Left ventricle myocardium superior (tissue), 1 donor: ENCODE measurements at regions not wholly inside any gene's neighbourhood (a gene's known extent, or its start where the extent isn't known, plus 50 kb on each side); places are given as distances from the start of the nearest gene placed in this dataset.

ENCODE experiments used
- ATAC-seq: fragments of 200-7000 bp; cut with Tn5 transposase; one replicate; pipeline ENCODE4 v1.9.1; 2020; ENCODE audit warnings: mild to moderate bottlenecking, moderate library complexity
- DNase-seq: peaks from one replicate; pipeline ENCODE4 v3.0.0-alpha.2; 2020
- intact Hi-C: fragments of 100-400 bp; cut with micrococcal nuclease; formaldehyde crosslinking; loops from one replicate; pipeline ENCODE4 v1.11.0; 2022
- donor health status: DM: no; HTN: yes; CAD: no; lungs with severe emphysema.

- intact Hi-C loops: no loop called here
- ATAC-seq (peak; percentile 28), DNase-seq (no peak)
These were observed 605.6 kb upstream of the TEX47 start for GRCh38 chr7:89401099-89401498.

DNA sequence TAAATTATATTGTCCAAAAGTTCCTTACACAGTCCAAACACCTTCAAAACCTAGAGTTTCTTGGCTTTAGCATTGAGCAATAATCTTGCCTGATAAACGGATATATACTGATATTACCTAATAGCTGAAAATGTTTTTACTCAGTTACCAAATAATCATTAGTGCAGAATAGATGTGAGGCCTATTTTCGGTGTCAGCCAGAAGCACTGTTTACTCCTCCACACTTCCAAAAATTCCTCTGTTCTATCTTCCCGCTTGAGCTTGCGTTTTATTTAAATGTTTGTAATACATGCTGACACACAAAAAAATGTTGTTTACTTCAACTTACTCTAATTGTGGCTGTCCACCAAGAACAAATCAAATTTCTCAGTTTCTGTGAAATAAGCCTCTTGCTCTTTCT is 606.2 kb upstream of the TEX47 start:
- ATAC-seq (no peak), DNase-seq (no peak)
- intact Hi-C loops: no loop called here

DNA sequence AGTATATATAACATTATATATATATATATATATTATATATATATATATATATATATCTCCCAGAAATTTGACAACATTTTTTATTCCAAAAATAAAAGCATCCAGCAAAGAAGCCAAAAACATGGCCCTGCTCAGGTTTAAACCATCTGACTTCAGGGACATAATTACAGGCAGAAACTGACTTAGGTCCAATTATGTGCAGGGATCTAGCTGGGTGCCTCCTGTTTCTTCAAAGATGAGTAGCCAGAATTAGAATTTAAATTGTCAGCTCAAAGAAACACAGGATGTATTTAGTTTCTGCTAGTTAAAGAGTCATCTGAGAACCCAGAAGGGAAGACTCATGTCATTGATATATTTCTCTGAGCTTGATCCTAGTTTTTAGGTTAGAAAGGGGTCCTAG is 656.4 kb upstream of the TEX47 start:
- DNase-seq (no peak), ATAC-seq (no peak)
- intact Hi-C loops: no loop called here

DNA sequence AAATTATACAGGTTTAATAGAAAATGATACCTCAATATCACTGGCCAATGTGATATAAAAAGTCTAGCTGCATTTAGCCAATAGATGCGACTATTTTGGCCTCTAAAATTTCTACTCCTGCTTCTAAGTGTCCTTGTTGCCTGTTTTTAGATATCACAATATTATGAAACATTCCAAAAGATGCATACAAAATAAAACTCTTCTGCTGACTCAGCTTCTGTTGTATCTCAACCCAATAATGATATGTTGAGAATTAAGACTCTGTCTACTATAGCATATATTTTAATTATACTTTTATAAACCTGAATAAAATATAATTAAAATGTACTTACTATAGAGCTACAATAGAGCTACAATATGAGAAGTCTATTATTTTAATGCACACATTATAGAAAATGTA is 661.0 kb upstream of the TEX47 start:
- no peak for DNase-seq
- ATAC-seq: no peak
- intact Hi-C loops: no loop called here

DNA sequence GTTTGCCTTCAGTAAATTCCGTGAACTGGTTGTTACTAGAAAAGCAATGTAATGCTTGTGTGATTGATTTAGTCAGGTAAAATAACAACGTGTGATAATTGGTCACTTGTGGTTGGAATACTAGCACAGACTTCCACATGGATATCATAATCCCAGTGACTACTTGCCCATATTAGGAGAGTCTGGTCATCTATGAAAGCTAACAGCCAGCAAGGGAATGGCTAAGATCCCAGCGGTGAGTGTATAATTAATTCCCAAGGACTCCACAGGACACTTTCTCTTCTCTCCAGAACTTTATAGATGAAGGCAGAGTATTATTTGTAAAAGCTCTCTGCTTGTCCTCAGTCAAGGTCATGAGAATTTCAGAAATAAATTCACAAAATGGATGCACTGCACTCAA is 662.6 kb upstream of the TEX47 start:
- intact Hi-C loops: no loop called here
- DNase-seq: no peak
- ATAC-seq: no peak

DNA sequence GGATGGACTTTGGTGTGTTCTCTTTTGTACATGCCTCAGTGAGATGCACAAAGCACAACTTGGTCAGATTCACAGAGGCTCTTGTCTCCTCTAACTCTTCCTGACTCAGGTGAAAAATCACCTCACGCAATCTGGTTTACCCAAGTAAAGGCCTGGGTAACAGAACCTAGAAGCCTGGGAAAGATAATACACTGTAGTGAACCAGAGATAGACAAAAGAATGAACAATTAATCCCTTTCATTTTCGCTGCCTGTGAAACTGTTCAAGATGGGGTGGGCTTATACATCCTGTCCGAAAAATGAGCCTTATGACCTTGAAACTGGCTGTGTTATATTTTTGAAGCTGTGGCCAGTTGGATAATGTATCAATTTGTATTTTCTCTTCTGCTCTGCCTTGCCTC is 678.9 kb upstream of the TEX47 start:
- no peak for ATAC-seq
- intact Hi-C loops: no loop called here
- no peak for DNase-seq

DNA sequence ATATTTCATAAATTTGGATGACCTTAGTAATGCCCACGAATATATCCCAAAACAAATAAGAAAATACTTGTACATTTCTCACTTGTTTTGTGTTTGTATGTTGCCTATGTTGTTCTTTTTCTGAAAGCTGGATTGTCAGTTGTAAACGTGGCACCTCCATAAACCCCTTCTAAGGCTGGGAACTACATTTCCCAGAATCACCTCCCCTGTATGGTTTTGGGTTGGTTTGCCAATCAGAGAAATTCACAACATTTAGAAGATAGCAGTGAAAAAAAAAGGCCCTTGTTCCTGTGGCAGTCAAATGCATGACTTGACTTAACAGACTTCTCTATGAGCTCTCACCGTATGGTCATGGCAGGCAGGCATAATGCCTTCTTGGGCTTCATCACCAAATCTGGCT is 676.3 kb upstream of the STEAP1 start:
- no peak for DNase-seq
- intact Hi-C loops: no loop called here
- ATAC-seq: no peak

DNA sequence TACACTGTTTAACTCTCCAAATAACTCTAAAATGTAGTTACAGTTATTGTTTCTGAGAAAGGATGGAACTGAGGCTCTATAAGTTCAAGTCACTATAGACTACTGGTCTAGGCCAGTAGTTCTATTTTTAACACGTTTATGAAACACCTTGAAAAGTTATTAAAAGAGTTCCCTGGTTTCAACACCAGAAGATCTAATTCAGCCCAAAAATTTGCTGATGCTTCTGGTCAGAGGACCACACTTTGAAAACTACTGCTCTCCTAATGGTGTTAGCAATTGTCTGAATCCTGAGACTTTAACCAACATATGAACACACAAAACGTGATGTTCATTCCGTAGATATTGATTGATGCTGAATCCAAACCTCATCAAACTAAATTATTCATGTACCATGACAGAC is 658.6 kb upstream of the STEAP1 start:
- intact Hi-C loops: no loop called here
- DNase-seq (no peak), ATAC-seq (no peak)

GRCh38 chr7:89500084-89500483 is 654.2 kb upstream of the STEAP1 start:
- DNase-seq (no peak), ATAC-seq (no peak)
- intact Hi-C loops: no loop called here

GRCh38 chr7:89503281-89503680 is 651.0 kb upstream of the STEAP1 start:
- DNase-seq (no peak), ATAC-seq (no peak)
- intact Hi-C loops: no loop called here

DNA sequence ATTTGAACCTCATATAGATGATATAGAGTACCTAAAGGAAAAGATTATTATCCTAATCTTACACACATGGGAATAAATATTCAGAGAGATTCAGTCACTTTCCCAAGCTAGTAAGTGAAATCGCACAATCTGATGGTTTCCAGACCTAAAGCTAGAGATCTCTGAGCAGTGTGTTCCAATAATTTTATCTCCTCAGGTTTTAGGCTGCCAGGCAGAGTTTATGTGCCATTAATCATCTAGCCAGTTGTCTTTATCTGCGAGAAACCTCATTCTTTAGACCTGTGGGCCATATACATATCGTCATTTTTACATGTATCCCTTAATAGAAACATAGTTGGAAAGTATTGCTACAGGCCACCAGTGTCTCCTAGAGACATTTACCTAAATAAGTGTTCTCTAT is 647.2 kb upstream of the STEAP1 start:
- ATAC-seq (no peak), DNase-seq (no peak)
- intact Hi-C loops: no loop called here

DNA sequence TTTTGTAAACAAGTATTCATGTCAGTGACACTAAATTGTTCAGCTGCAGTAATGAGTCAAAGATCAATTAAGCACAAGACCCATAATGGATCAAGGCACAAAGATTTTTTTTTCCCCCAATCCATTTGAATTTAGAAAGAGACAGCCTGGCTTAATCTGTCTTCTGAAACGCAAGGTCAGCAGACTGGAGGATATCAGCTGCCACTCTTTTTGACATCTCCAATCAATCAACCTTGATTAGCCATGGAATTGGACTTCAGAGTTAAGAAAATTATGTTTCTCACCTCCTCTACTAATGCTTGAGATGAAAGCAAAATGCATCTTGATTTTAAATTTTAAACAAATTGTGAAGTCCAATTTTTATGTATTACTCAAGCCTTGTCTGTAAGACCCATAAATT is 642.4 kb upstream of the STEAP1 start:
- ATAC-seq (no peak), DNase-seq (no peak)
- intact Hi-C loops: no loop called here

DNA sequence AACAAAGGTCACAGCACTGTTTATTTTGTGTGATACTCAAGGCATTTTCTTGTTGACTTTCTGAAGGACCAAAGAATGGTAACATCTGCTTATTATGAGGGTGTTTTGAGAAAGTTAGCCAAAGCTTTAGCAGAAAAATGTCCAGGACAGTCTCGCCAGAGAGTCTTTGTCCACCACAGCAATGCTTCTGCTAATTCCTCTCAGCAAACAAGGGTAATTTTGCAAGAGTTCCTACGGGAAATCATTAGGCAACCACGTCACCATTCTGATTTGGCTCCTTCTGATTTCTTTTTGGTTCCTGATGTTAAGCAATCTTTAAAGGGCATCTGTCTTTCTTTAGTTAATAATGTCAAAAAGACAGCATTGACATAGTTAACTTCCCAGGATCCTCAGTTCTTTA is 639.3 kb upstream of the STEAP1 start:
- intact Hi-C loops: no loop called here
- no peak for ATAC-seq
- no peak for DNase-seq

DNA sequence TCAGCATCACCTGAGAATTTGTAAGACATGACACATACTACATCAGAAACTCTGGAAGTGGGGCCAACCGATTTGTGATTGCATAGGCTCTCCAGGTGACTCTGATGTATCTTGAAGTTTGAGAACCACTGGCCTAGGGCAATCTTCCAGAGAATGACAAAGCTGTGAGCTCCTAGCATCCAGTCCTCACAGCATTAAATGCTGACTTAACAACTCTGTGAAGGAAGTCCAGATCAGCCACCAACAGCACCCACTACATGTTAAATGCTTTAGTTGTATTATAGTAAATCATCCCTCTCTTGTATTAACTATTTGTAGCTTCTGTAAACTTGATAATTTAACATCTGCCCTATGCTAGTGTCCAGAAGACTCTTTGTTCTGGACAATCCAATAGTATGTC is 636.5 kb upstream of the STEAP1 start:
- DNase-seq: no peak
- intact Hi-C loops: no loop called here
- ATAC-seq: no peak

DNA sequence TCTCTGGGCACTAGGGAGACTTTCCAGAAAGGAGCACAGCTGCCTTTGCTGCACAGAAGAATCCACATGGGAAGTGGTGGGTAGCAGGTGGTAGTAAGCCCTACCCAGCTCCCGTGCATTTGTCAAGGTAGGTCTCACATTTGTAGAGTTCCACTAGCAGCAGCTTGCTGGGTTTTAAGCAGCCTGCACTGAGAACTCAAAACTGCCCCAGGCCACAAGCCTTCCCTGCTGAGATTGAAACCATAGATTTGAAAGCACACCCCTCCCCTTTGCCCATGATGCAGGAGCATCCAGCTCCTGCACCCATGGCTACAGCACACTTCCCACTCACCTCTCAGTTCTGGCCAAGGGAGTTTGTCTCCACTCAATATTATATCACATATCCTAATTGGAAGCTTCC is 604.5 kb upstream of the STEAP1 start:
- intact Hi-C loops: no loop called here
- DNase-seq (no peak), ATAC-seq (no peak)

DNA sequence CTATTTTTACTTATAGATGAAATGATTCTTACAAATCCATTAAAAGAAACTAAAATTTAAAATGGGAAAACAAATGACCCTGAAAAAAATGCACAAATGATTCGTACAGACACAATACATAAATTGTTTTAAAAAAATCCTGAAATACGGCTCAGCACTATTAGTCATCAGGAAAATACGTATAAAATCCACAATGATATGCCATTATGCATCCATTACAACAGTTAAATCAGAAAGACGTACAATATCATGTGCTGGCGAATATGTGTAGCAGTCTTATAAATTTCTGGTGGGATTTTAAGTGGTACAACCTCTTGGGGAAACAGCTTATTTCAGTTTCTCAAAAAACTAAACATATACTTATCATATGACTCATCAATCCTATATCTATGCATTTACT is 600.1 kb upstream of the STEAP1 start:
- DNase-seq (no peak), ATAC-seq (no peak)
- intact Hi-C loops: no loop called here

DNA sequence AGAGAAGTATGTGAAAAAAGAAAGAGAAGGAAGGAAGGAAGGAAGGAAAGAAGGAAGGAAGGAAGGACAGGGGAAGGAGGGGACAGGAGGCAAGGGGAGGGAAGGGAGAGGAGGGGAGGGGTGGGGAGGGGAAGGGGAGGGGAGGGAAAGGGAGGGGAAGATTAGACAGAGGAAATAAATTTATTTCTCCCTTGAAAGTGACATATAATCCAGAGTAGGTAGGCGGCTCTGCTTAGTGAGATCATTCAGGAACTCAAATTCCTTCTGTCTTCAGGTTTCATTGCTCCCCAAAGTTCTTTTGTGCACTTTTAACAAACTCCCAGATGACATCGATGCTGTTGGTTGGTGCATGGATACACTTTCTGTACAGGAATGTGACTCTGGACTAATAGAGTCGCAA is 594.7 kb upstream of the STEAP1 start:
- intact Hi-C loops: no loop called here
- ATAC-seq: no peak
- DNase-seq: no peak

DNA sequence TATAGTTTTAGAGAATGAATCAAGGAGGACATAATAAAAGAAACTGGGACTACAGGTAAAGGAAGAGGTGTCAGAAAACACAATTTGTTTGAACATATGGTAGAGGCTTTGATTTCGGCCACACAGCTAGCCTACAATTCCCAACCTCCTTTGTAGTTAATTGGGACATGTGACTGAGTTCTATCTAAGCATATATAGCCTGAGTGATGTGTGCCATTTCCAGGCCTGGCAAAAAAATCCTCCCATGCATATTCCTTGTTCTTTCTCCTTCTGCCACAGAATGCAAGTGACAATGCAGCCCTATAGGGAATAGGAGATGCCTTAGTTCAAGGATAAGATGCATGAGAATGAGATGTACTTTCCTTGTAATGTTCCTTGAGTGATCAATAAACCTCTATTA is 590.7 kb upstream of the STEAP1 start:
- intact Hi-C loops: no loop called here
- DNase-seq (no peak), ATAC-seq (no peak)

GRCh38 chr7:89584896-89585295 is 569.4 kb upstream of the STEAP1 start:
- no peak for DNase-seq
- intact Hi-C loops: no loop called here

DNA sequence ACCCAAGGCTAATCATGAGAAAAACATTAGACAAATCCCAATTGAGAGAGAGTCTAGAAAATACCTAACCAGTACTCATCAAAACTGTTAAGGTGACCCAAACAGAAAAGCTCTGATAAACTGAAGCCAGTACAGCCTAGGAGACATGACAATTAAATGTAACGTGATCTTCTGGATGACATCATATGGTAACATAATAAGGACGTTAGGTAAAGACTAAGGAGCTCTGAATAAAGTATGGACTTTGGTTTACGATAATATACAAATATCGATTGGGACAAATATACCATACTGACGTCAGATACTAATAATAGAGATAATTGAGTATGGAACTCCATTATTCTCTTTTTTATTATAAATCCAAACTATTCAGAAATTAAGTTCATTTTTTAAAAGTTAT is 561.1 kb upstream of the STEAP1 start:
- ATAC-seq: no peak
- DNase-seq: no peak
- intact Hi-C loops: no loop called here

More at GRCh38 chr7:89584896-89585295, 569.4 kb upstream of the STEAP1 start:
- no peak for ATAC-seq

DNA sequence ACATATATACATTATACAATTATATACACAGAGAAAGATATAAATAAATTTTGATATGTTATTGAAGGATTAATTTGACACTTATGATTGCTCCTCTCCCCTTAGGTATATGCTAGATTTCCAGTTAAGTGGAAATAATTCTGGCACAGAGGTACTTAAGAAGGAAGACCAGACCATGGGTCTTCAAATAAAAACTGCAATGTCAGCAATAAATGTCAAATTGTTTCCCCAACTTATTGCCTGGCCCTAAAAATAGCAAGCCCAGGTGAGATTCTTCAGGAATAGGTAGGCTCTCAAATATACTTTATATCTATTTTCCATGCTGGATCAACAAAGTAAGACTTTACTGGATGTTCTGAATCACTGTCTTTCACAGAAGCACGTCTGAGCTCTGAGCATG is 551.3 kb upstream of the STEAP1 start:
- ATAC-seq: no peak
- intact Hi-C loops: no loop called here
- DNase-seq: no peak

DNA sequence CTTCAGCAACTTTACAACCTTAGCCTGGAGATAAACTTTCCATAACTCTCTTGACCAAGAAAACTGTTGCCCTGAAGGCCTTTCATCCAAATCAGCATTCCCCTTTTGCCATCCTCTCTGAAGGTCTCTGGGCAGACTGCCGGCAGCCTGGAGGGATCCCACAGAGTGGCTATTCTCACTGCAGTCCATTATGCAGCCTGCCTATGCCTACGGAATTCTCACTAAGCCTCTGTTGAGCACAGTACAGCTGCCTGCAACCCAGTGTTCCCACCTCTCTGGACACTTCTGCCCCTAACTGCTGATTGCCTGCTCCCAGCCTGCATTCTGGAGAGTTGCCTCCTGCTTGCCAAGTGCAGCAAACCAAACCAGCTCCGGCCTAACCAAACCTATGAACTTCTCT is 548.9 kb upstream of the STEAP1 start:
- intact Hi-C loops: no loop called here
- DNase-seq (no peak), ATAC-seq (no peak)

GRCh38 chr7:89606511-89606910 is 547.8 kb upstream of the STEAP1 start:
- intact Hi-C loops: no loop called here
- ATAC-seq (no peak), DNase-seq (no peak)
